ENCODE measurements at regions not wholly inside any gene's neighbourhood (a gene's known extent, or its start where the extent isn't known, plus 50 kb on each side); places are given as distances from the start of the nearest gene placed in this dataset.

GRCh38 chr14:46417066-46417465 is 234.5 kb downstream of the RPL10L start:
- TF ChIP-seq CTCF (IDR thresholded peaks at IDR 0.05), result no peak
- no peak for TF ChIP-seq POLR2A (IDR thresholded peaks at IDR 0.05)
